Karpas-422 (cell line): ENCODE measurements at regions not wholly inside any gene's neighbourhood (a gene's known extent, or its start where the extent isn't known, plus 50 kb on each side); places are given as distances from the start of the nearest gene placed in this dataset.

Source experiments
- DNase-seq: peaks from one replicate; pipeline ENCODE4 v3.0.0-alpha.2; 2015
- H2AFZ ChIP-seq: fragments of 200-600 bp; sonication (generic); 2 replicates; pipeline ENCODE4 v1.6.1; 2014; ENCODE audit warnings: antibody characterized with exemption, low read length, mixed read lengths
- H3K27ac ChIP-seq: fragments of 200-600 bp; sonication (generic); 2 replicates; pipeline ENCODE4 v1.5.1; 2014; ENCODE audit warnings: mild to moderate bottlenecking, low read length, moderate library complexity
- H3K27me3 ChIP-seq: fragments of 200-600 bp; sonication (generic); 2 replicates; pipeline ENCODE4 v1.6.1; 2014; ENCODE audit warnings: low read length, mixed read lengths
- H3K36me3 ChIP-seq: fragments of 200-600 bp; sonication (generic); 2 replicates; pipeline ENCODE4 v1.6.1; 2014; ENCODE audit warnings: low read length, mixed read lengths; ENCODE audit not compliant: insufficient read depth
- H3K4me1 ChIP-seq: fragments of 200-600 bp; sonication (generic); 2 replicates; pipeline ENCODE4 v1.6.1; 2014; ENCODE audit warnings: mild to moderate bottlenecking, low read length, mixed read lengths
- H3K4me2 ChIP-seq: fragments of 200-600 bp; sonication (generic); 2 replicates; pipeline ENCODE4 v1.6.1; 2014; ENCODE audit warnings: low read length, low read depth, mild to moderate bottlenecking; ENCODE audit not compliant: poor library complexity, severe bottlenecking
- H3K4me3 ChIP-seq: fragments of 200-600 bp; sonication (generic); 2 replicates; pipeline ENCODE4 v1.5.1; 2014; ENCODE audit warnings: mild to moderate bottlenecking, antibody characterized with exemption, low read length, mixed read lengths
- H3K79me2 ChIP-seq: fragments of 200-600 bp; sonication (generic); 2 replicates; pipeline ENCODE4 v1.6.1; 2014; ENCODE audit warnings: mild to moderate bottlenecking, low read length, mixed read lengths
- H3K9ac ChIP-seq: fragments of 200-600 bp; sonication (generic); 2 replicates; pipeline ENCODE4 v1.6.0; 2014; ENCODE audit warnings: low read length
- H3K9me2 ChIP-seq: fragments of 200-600 bp; sonication (generic), shearing (Covaris generic); replicated peaks from 2 replicates; pipeline ENCODE4 v1.6.0; 2014; ENCODE audit warnings: mild to moderate bottlenecking, low read length, moderate library complexity; ENCODE audit not compliant: insufficient read depth
- H3K9me3 ChIP-seq: fragments of 300-700, 200-600 bp; sonication (generic); 2 replicates; pipeline ENCODE4 v1.6.1; 2014; ENCODE audit warnings: low read length, mixed read lengths
- H4K20me1 ChIP-seq: fragments of 200-600 bp; sonication (generic); 2 replicates; pipeline ENCODE4 v1.6.1; 2014; ENCODE audit warnings: mild to moderate bottlenecking, antibody characterized with exemption, low read length, low read depth; ENCODE audit not compliant: insufficient read depth

GRCh38 chr11:110947096-110947495 lies 234.9 kb upstream of the ARHGAP20 start:
- H3K9me3 ChIP-seq: no peaks in the 10 kb centered on the region
- no peaks in the 10 kb centered on the region for H3K9me2 ChIP-seq
- no peaks in the 10 kb centered on the region for H3K27me3 ChIP-seq
- H4K20me1 ChIP-seq: no peaks in the 10 kb centered on the region
- H3K36me3 ChIP-seq: no peaks in the 10 kb centered on the region
- no peak overlapping the region for H3K27ac ChIP-seq
- no peak for DNase-seq
- no peak overlapping the region for H3K9ac ChIP-seq
- no peak overlapping the region for H2AFZ ChIP-seq
- H3K4me2 ChIP-seq: no peak overlapping the region
- H3K4me3 ChIP-seq: no peak overlapping the region
- H3K4me1 ChIP-seq: no peaks in the 10 kb centered on the region
- H3K79me2 ChIP-seq: no peaks in the 10 kb centered on the region

GRCh38 chr11:110939471-110939870 lies 227.2 kb upstream of the ARHGAP20 start:
- no peak for DNase-seq
- Histone ChIP-seq H3K27ac (no peak overlapping the region), H3K9me2 (no peaks in the 10 kb centered on the region), H3K4me2 (no peak overlapping the region), H2AFZ (no peak overlapping the region), H3K9ac (no peak overlapping the region), H3K79me2 (no peaks in the 10 kb centered on the region), H3K4me3 (no peak overlapping the region), H3K27me3 (no peaks in the 10 kb centered on the region), H3K36me3 (no peaks in the 10 kb centered on the region), H4K20me1 (no peaks in the 10 kb centered on the region), H3K4me1 (no peaks in the 10 kb centered on the region), H3K9me3 (no peaks in the 10 kb centered on the region)

DNA sequence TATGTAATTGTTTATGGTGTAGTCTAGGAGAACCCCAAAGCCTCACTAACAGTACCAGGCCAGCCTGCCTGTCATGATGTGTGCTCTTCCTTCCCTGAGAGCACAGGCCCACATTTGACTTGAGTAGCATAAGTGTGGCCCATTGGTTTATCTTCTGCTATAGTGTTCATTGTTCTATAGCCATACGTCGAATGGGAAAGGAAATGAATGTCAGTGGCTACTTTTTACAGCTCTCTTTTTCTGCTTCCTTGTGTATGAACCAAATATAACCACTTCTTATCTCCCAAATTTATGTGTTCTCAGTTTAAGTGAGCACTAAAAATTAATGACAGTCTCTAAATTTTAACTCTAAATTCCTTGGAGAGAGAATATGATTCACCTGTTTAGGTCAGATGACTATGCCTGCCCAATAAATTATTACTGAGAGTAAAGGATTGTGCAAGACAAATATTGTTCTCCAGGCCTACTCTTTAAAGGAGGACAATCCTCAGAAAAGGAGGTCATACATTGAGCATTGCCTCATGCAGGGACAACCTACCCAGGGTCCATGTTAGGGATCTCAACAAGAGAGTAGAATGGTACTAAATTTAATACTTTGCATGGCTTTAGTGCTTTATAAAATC lies 222.9 kb upstream of the ARHGAP20 start:
- no peaks in the 10 kb centered on the region for H3K9me3 ChIP-seq
- no peaks in the 10 kb centered on the region for H3K9me2 ChIP-seq
- H2AFZ ChIP-seq: no peak overlapping the region
- no peaks in the 10 kb centered on the region for H3K4me1 ChIP-seq
- H4K20me1 ChIP-seq: no peaks in the 10 kb centered on the region
- H3K27ac ChIP-seq: no peak overlapping the region
- H3K9ac ChIP-seq: no peak overlapping the region
- no peak overlapping the region for H3K4me3 ChIP-seq
- H3K4me2 ChIP-seq: no peak overlapping the region
- H3K79me2 ChIP-seq: no peaks in the 10 kb centered on the region
- H3K36me3 ChIP-seq: no peaks in the 10 kb centered on the region
- DNase-seq: no peak
- H3K27me3 ChIP-seq: no peaks in the 10 kb centered on the region

GRCh38 chr11:110929129-110929528 lies 216.9 kb upstream of the ARHGAP20 start:
- Histone ChIP-seq H3K9me2 (no peaks in the 10 kb centered on the region), H4K20me1 (no peaks in the 10 kb centered on the region), H3K36me3 (no peaks in the 10 kb centered on the region), H3K9ac (no peak overlapping the region), H3K27ac (no peak overlapping the region), H3K79me2 (no peaks in the 10 kb centered on the region), H3K4me3 (no peak overlapping the region), H3K4me2 (no peak overlapping the region), H2AFZ (no peak overlapping the region), H3K9me3 (no peaks in the 10 kb centered on the region), H3K27me3 (no peaks in the 10 kb centered on the region), H3K4me1 (no peaks in the 10 kb centered on the region)
- no peak for DNase-seq

DNA sequence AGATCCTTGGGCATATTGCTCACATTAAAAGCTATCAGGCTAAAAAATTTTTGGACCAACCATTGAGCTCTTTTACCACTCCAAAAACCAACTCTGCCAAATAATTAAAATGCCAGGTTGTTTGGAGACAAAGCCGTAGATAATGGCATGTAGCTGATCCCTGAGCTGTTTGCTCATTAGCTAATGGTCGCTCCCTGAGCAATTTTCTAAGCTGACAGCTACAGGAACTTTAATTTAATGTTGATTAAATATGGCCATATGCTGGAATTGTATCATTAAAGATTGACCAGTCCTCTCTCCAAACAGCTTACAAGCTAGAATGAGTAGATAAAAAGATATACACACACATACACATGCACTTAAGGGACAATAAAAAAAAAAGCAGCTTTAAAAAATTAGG lies 216.2 kb upstream of the ARHGAP20 start:
- Histone ChIP-seq H3K4me1 (no peaks in the 10 kb centered on the region), H3K4me3 (no peak overlapping the region), H3K4me2 (no peak overlapping the region), H3K79me2 (no peaks in the 10 kb centered on the region), H3K9me2 (no peaks in the 10 kb centered on the region), H3K9ac (no peak overlapping the region), H3K27ac (no peak overlapping the region), H2AFZ (no peak overlapping the region), H3K36me3 (no peaks in the 10 kb centered on the region), H3K9me3 (no peaks in the 10 kb centered on the region), H4K20me1 (no peaks in the 10 kb centered on the region), H3K27me3 (no peaks in the 10 kb centered on the region)
- DNase-seq: no peak

DNA sequence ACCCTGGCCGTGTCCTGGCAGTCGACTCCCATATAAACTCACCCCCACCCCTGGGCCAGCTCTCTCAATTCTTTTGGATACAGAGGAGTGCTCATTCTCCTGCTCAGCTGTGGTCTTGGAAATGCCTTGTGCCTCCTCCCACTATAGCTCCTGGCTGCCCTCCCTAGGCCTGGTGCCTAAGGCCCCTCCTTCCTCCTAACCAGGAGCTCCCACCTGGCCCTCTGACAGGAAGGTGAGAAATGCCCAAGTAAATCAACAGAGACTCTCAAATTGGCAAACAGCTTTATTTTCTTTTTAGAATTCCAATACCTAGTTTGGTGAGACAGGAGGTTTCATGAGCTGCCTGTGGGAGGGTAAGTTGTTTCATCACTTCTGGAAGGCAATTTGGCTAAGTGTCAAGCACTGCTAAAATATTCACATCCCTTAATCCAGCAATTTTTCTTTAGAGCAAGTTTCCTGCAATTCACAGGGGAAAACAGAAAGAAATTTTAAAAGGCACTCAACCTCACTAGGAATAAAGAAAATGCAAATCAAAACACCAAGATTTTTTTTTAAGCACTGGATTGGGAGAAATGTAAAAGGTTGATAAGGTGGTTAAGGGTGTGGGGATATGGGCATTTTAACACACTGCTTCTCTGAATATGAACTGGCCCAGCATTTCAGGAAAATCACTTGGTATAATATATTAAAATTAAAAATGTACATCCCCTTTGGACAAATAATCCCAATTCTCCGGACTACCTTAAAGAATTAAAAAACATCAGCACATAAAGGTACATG lies 209.7 kb upstream of the ARHGAP20 start:
- no peaks in the 10 kb centered on the region for H3K79me2 ChIP-seq
- H2AFZ ChIP-seq: no peak overlapping the region
- no peaks in the 10 kb centered on the region for H3K27me3 ChIP-seq
- H3K9ac ChIP-seq: no peak overlapping the region
- H3K9me3 ChIP-seq: no peaks in the 10 kb centered on the region
- H3K4me1 ChIP-seq: no peaks in the 10 kb centered on the region
- no peak for DNase-seq
- no peaks in the 10 kb centered on the region for H3K9me2 ChIP-seq
- no peaks in the 10 kb centered on the region for H3K36me3 ChIP-seq
- no peak overlapping the region for H3K4me3 ChIP-seq
- H3K4me2 ChIP-seq: no peak overlapping the region
- H3K27ac ChIP-seq: no peak overlapping the region
- H4K20me1 ChIP-seq: no peaks in the 10 kb centered on the region

DNA sequence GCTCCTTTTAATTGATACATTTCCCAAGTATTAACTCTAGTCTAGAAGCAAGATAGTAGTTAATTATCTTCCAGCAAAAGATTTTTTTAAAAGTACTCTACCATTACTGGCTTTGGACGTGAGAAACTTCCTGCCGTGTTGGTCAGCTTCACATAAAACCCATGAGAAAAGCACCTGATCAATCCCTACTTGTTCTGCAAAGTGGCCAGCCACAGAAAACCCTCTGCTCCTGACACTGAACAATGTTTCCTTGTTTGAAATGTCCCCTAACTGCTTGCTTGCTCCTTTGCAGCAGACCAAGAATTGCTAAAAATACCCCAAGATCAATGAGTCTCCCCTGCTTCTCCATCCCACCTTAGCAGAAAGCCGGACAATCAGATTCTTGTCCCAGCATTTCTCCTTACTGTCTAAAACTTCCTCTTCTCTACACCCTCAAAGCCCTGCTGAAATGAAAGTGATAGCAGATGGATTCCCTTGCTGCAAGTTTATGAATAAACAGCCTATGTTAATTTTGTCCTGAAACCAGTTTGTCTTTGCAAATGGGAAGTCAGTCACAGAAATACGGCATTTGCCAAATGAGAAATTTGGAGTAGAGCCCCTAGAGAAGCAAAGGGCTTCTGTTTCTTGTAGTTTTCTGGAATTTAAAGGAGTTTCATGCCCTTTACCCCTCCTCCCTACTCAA lies 207.1 kb upstream of the ARHGAP20 start:
- H2AFZ ChIP-seq: no peak overlapping the region
- no peaks in the 10 kb centered on the region for H3K27me3 ChIP-seq
- no peaks in the 10 kb centered on the region for H3K9me2 ChIP-seq
- H3K9me3 ChIP-seq: no peaks in the 10 kb centered on the region
- DNase-seq: no peak
- H3K27ac ChIP-seq: no peak overlapping the region
- H3K36me3 ChIP-seq: no peaks in the 10 kb centered on the region
- no peaks in the 10 kb centered on the region for H4K20me1 ChIP-seq
- H3K79me2 ChIP-seq: no peaks in the 10 kb centered on the region
- H3K9ac ChIP-seq: no peak overlapping the region
- no peak overlapping the region for H3K4me2 ChIP-seq
- H3K4me3 ChIP-seq: no peak overlapping the region
- no peaks in the 10 kb centered on the region for H3K4me1 ChIP-seq

DNA sequence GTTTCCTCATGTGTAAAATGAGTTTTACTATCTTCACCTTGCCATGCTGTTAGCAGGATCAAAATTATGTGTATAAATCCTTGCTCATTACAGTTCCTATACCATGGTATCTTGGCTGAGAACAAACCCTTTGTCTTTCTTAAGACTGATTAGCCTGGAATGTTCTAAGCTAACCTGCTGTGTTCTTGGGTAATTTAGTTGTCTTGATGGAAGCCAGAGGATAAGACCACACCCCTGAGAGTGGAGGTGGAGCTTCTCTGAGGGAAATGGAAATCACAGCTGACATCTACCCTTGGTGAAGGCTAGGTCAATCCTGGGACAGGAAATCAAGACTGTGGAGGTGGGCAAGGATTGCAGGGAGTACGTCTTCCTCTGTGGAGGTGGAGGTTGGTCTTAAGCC lies 206.1 kb upstream of the ARHGAP20 start:
- Histone ChIP-seq H4K20me1 (no peaks in the 10 kb centered on the region), H3K79me2 (no peaks in the 10 kb centered on the region), H3K9ac (no peak overlapping the region), H3K4me1 (no peaks in the 10 kb centered on the region), H3K27ac (no peak overlapping the region), H3K4me3 (no peak overlapping the region), H3K4me2 (no peak overlapping the region), H3K27me3 (no peaks in the 10 kb centered on the region), H2AFZ (no peak overlapping the region), H3K9me3 (no peaks in the 10 kb centered on the region), H3K36me3 (no peaks in the 10 kb centered on the region), H3K9me2 (no peaks in the 10 kb centered on the region)
- no peak for DNase-seq
